ENCODE measurements at regions not wholly inside any gene's neighbourhood (a gene's known extent, or its start where the extent isn't known, plus 50 kb on each side); places are given as distances from the start of the nearest gene placed in this dataset.

- DNase-seq (no peak), ATAC-seq (ENCODE audit: low read depth in 2 of 2) (no peak)
- H3K9me3 Mint-ChIP-seq = no peaks in the 10 kb centered on the region
- H3K4me3 Mint-ChIP-seq = no peak overlapping the region
- peaks cover 10 to 22% (median 18%) of the 10 kb centered on the region in 3 donors for H3K27me3 Mint-ChIP-seq
- no peaks in the 10 kb centered on the region for H3K36me3 Mint-ChIP-seq
- peak overlapping the region in 2 of 6 donors; percentile 51 to 75 for H3K27ac Mint-ChIP-seq
- peaks cover 15 to 26% (median 17%) of the 10 kb centered on the region in 3 donors for H3K4me1 Mint-ChIP-seq
Observed at GRCh38 chr21:43306391-43306790, 120.5 kb downstream of the SIK1 start.

- ATAC-seq (ENCODE audit: low read depth in 2 of 2) = no peak
- no peak for DNase-seq
- Mint-ChIP-seq H3K36me3 (no peaks in the 10 kb centered on the region), H3K4me3 (no peak overlapping the region), H3K9me3 (no peaks in the 10 kb centered on the region), H3K27me3 (peaks cover 10 to 22% (median 18%) of the 10 kb centered on the region in 3 donors), H3K27ac (peak overlapping the region in 2 of 6 donors; percentile 39 to 41), H3K4me1 (peaks cover 15 to 24% (median 17%) of the 10 kb centered on the region in 3 donors)
Observed at GRCh38 chr21:43305811-43306311, 121.1 kb downstream of the SIK1 start.

GRCh38 chr21:43305336-43305665 lies 121.6 kb downstream of the SIK1 start:
- peaks cover 10 to 22% (median 18%) of the 10 kb centered on the region in 3 donors for H3K27me3 Mint-ChIP-seq
- H3K4me3 Mint-ChIP-seq = no peak overlapping the region
- DNase-seq = no peak
- no peak for ATAC-seq (ENCODE audit: low read depth in 2 of 2)
- H3K9me3 Mint-ChIP-seq = no peaks in the 10 kb centered on the region
- H3K27ac Mint-ChIP-seq = peak overlapping the region in 1 of 6 donors; percentile 41
- H3K4me1 Mint-ChIP-seq = peaks cover 15 to 24% (median 17%) of the 10 kb centered on the region in 3 donors
- H3K36me3 Mint-ChIP-seq = no peaks in the 10 kb centered on the region

GRCh38 chr21:43304621-43305335 lies 122.2 kb downstream of the SIK1 start:
- peak overlapping the region in 2 of 6 donors; percentile 39 to 47 for H3K27ac Mint-ChIP-seq
- H3K9me3 Mint-ChIP-seq = no peaks in the 10 kb centered on the region
- DNase-seq (no peak), ATAC-seq (ENCODE audit: low read depth in 2 of 2) (peak; percentile 31 to 34)
- H3K36me3 Mint-ChIP-seq = no peaks in the 10 kb centered on the region
- H3K4me1 Mint-ChIP-seq = peaks cover 15 to 24% (median 17%) of the 10 kb centered on the region in 3 donors
- peak overlapping the region in 1 of 8 donors; percentile 52 for H3K4me3 Mint-ChIP-seq
- peaks cover 10 to 22% (median 18%) of the 10 kb centered on the region in 3 donors for H3K27me3 Mint-ChIP-seq

GRCh38 chr21:43304206-43304605 lies 122.7 kb downstream of the SIK1 start:
- Mint-ChIP-seq H3K36me3 (no peaks in the 10 kb centered on the region), H3K4me1 (peaks cover 16 to 24% (median 17%) of the 10 kb centered on the region in 3 donors), H3K9me3 (no peaks in the 10 kb centered on the region), H3K27ac (peak overlapping the region in 2 of 6 donors; percentile 39 to 68), H3K4me3 (no peak overlapping the region), H3K27me3 (peaks cover 10 to 22% (median 20%) of the 10 kb centered on the region in 3 donors)
- ATAC-seq (ENCODE audit: low read depth in 2 of 2) (no peak), DNase-seq (no peak)

GRCh38 chr21:43303275-43304178 lies 123.4 kb downstream of the SIK1 start:
- Mint-ChIP-seq H3K36me3 (no peaks in the 10 kb centered on the region), H3K27ac (peak overlapping the region in 3 of 6 donors; percentile 26 to 68 (median 56)), H3K4me3 (no peak overlapping the region), H3K27me3 (peaks cover 10 to 29% (median 27%) of the 10 kb centered on the region in 3 donors), H3K9me3 (no peaks in the 10 kb centered on the region), H3K4me1 (peaks cover 20 to 24% (median 23%) of the 10 kb centered on the region in 3 donors)
- DNase-seq (no peak), ATAC-seq (ENCODE audit: low read depth in 2 of 2) (no peak)

- no peak overlapping the region for H3K4me3 Mint-ChIP-seq
- peaks cover 20 to 24% (median 23%) of the 10 kb centered on the region in 3 donors for H3K4me1 Mint-ChIP-seq
- peak overlapping the region in 1 of 6 donors; percentile 56 for H3K27ac Mint-ChIP-seq
- no peaks in the 10 kb centered on the region for H3K9me3 Mint-ChIP-seq
- no peak for ATAC-seq (ENCODE audit: low read depth in 2 of 2)
- H3K27me3 Mint-ChIP-seq = peaks cover 10 to 30% (median 29%) of the 10 kb centered on the region in 3 donors
- H3K36me3 Mint-ChIP-seq = no peaks in the 10 kb centered on the region
- DNase-seq = no peak
Observed at GRCh38 chr21:43302769-43303168, 124.2 kb downstream of the SIK1 start.

GRCh38 chr21:43302062-43302700 lies 124.8 kb downstream of the SIK1 start:
- peaks cover 10 to 33% (median 30%) of the 10 kb centered on the region in 3 donors for H3K27me3 Mint-ChIP-seq
- H3K4me1 Mint-ChIP-seq = peaks cover 19 to 23% (median 22%) of the 10 kb centered on the region in 3 donors
- H3K36me3 Mint-ChIP-seq = no peaks in the 10 kb centered on the region
- no peak overlapping the region for H3K4me3 Mint-ChIP-seq
- ATAC-seq (ENCODE audit: low read depth in 2 of 2) (no peak), DNase-seq (no peak)
- H3K9me3 Mint-ChIP-seq = no peaks in the 10 kb centered on the region
- peak overlapping the region in 1 of 6 donors; percentile 71 for H3K27ac Mint-ChIP-seq

- peaks cover 18 to 19% (median 19%) of the 10 kb centered on the region in 3 donors for H3K4me1 Mint-ChIP-seq
- ATAC-seq (ENCODE audit: low read depth in 2 of 2) = no peak
- no peak for DNase-seq
- no peak overlapping the region for H3K4me3 Mint-ChIP-seq
- H3K27me3 Mint-ChIP-seq = peaks cover 10 to 33% (median 30%) of the 10 kb centered on the region in 3 donors
- H3K27ac Mint-ChIP-seq = peak overlapping the region in 1 of 6 donors; percentile 71
- H3K9me3 Mint-ChIP-seq = no peaks in the 10 kb centered on the region
- no peaks in the 10 kb centered on the region for H3K36me3 Mint-ChIP-seq
Observed at GRCh38 chr21:43301409-43302061, 125.4 kb downstream of the SIK1 start.

- DNase-seq = no peak
Observed at GRCh38 chr21:43300496-43301408, 126.2 kb downstream of the SIK1 start.

GRCh38 chr21:43299441-43300277 lies 127.3 kb downstream of the SIK1 start:
- peaks cover 17 to 28% (median 24%) of the 10 kb centered on the region in 3 donors for H3K27me3 Mint-ChIP-seq
- peaks cover 29 to 34% (median 30%) of the 10 kb centered on the region in 3 donors for H3K4me1 Mint-ChIP-seq
- no peaks in the 10 kb centered on the region for H3K36me3 Mint-ChIP-seq
- H3K27ac Mint-ChIP-seq = peak overlapping the region in 1 of 6 donors; percentile 61
- no peak overlapping the region for H3K4me3 Mint-ChIP-seq
- no peak for DNase-seq
- H3K9me3 Mint-ChIP-seq = peaks cover 0 to 4% (median 0%) of the 10 kb centered on the region in 7 donors
- no peak for ATAC-seq (ENCODE audit: low read depth in 2 of 2)

More at GRCh38 chr21:43300496-43301408, 126.2 kb downstream of the SIK1 start:
- no peak overlapping the region for H3K27ac Mint-ChIP-seq
- peaks cover 19 to 23% (median 23%) of the 10 kb centered on the region in 3 donors for H3K4me1 Mint-ChIP-seq
- ATAC-seq (ENCODE audit: low read depth in 2 of 2) = no peak
- H3K36me3 Mint-ChIP-seq = no peaks in the 10 kb centered on the region
- peaks cover 10 to 30% (median 30%) of the 10 kb centered on the region in 3 donors for H3K27me3 Mint-ChIP-seq
- no peak overlapping the region for H3K4me3 Mint-ChIP-seq
- peaks cover 0 to 1% (median 0%) of the 10 kb centered on the region in 7 donors for H3K9me3 Mint-ChIP-seq

Measured in naive B cell (primary cell).